BE2C (cell line): ENCODE measurements at regions not wholly inside any gene's neighbourhood (a gene's known extent, or its start where the extent isn't known, plus 50 kb on each side); places are given as distances from the start of the nearest gene placed in this dataset.

Experiments
- DNase-seq: peaks from one replicate; pipeline ENCODE4 v3.0.0-alpha.2; 2020
- H3K27me3 ChIP-seq: fragments of 250-450 bp; sonication (Bioruptor Pico); 2 replicates; pipeline ENCODE4 v1.5.1; 2020; ENCODE audit warnings: mild to moderate bottlenecking
- H3K36me3 ChIP-seq: fragments of 250-450 bp; sonication (Bioruptor Pico); 2 replicates; pipeline ENCODE4 v1.5.1; 2020; ENCODE audit warnings: mild to moderate bottlenecking
- H3K4me1 ChIP-seq: fragments of 250-450 bp; sonication (Bioruptor Pico); 2 replicates; pipeline ENCODE4 v1.5.1; 2020
- H3K4me3 ChIP-seq: 2 replicates; pipeline ENCODE4 v1.5.1; 2011; ENCODE audit warnings: low read depth, low read length
- H3K9me3 ChIP-seq: fragments of 250-450 bp; sonication (Bioruptor Pico); 2 replicates; pipeline ENCODE4 v1.5.1; 2020
- TF ChIP-seq, protein P1 (sequence below): IDR thresholded peaks from 2 replicates; pipeline ENCODE4 v1.5.1; 2012; ENCODE audit warnings: mild to moderate bottlenecking, low read depth, low read length

DNA sequence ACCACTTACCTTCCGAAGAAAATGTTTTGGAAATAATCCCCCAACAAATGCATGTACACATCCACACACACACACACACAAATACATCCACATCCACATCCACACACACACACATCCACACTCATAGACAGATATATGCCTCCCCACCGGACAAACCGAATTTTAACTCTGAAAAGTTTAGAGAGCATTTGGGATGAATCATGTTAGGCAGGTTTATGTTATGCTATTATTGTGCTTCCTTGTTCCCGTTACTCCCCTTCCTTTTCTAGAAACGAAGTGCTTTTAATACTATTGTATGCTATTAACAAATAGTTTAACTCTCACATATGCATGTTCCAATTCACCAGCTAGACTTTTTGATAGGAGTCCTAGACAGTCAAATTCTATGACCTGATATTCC, 91.5 kb downstream of the FAS start:
- TF ChIP-seq, protein P1, sequence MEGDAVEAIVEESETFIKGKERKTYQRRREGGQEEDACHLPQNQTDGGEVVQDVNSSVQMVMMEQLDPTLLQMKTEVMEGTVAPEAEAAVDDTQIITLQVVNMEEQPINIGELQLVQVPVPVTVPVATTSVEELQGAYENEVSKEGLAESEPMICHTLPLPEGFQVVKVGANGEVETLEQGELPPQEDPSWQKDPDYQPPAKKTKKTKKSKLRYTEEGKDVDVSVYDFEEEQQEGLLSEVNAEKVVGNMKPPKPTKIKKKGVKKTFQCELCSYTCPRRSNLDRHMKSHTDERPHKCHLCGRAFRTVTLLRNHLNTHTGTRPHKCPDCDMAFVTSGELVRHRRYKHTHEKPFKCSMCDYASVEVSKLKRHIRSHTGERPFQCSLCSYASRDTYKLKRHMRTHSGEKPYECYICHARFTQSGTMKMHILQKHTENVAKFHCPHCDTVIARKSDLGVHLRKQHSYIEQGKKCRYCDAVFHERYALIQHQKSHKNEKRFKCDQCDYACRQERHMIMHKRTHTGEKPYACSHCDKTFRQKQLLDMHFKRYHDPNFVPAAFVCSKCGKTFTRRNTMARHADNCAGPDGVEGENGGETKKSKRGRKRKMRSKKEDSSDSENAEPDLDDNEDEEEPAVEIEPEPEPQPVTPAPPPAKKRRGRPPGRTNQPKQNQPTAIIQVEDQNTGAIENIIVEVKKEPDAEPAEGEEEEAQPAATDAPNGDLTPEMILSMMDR, result no peak
- DNase-seq, result no peak
- Histone ChIP-seq H3K4me1 (0 out of 2 replicates have a peak, but pooled peaks cover 3% of the 10 kb centered on the region), H3K4me3 (no peak overlapping the region), H3K9me3 (no peaks in the 10 kb centered on the region), H3K27me3 (no peaks in the 10 kb centered on the region), H3K36me3 (no peaks in the 10 kb centered on the region)

DNA sequence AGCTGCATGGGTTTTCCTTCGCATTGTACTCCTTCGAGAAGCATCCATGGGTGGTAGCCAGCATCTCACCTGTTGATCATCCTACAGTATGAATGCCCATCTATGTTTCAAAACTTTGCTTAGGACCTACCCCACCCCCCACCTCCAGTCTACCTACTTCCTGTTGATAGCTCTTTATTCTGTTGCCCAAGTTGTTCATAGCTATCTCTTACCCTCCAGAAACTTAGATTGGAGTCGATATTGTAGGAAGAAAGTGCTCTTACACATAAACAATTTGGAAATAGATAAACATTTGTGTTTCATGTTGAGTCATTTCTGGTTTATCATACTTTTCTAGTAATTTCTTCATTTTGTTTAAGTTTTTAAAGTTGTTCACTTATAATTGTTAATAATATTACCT, 90.1 kb downstream of the FAS start:
- 0 out of 2 replicates have a peak, but pooled peaks cover 3% of the 10 kb centered on the region for H3K4me1 ChIP-seq
- no peaks in the 10 kb centered on the region for H3K36me3 ChIP-seq
- H3K9me3 ChIP-seq, result no peaks in the 10 kb centered on the region
- no peak overlapping the region for H3K4me3 ChIP-seq
- no peak for DNase-seq
- TF ChIP-seq, protein P1, result no peak
- H3K27me3 ChIP-seq, result no peaks in the 10 kb centered on the region

DNA sequence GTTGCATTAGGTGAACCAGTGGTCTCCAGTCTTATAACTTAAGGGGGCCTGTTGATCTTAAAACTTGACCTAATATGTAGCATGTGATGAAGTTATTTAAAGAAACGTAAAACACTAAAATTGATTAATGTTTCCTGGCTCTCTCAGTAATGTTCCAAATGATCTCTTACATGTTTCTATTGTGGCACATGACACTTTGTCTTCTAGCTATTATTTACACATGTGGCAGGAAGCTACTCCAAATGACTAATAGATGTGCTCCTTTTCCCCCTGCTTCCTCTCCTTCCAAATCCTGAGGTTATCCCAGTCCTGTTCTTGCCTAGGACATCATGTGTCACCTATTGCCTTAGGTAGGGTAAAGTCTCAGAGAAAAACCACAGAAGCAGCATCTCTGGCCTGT, 89.4 kb downstream of the FAS start:
- 0 out of 2 replicates have a peak, but pooled peaks cover 3% of the 10 kb centered on the region for H3K4me1 ChIP-seq

DNA sequence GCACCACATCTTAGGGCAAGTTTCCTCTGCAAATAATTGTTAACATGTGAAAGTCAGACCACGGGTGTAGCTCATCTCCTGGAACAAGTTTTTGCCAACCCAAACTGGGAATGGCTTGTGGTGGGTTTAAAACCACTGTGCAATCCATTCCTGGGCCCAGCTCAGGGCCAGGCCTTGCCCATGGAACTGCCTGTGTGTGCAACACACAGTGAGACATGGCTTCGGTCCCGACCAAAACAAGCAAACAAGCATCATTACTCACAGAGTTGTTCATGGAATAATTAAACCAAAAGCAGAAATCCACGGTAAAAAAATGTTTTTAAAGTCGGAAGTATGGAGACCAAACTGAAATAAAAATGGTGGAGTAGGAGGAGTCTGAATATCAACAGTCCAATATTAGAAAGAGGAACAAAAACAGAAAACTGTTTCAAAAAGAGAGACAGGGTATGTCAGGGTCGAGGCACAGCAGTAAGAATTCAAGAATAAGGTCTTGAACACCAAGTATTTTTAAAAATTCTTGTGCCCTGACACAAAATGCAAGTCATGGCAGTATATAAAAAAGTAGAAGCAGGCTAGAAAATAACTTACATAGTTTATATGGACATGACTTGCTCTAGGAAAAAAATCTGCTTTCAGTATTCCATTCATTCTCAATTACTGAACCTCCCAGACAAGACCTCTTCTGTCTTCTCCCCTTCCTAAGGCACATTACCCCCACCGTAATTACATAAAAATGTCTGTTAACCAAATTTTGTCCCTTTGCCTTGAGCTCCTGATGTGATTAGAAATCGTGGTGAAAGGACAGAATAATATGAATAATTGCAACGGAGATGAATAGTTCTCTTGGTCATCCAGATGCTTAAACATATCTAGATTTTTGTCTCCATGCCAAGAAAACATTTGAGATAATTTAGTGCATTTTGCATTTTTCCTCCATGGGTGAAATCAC, 88.4 kb downstream of the FAS start:
- TF ChIP-seq, protein P1, result no peak
- no peak for DNase-seq
- Histone ChIP-seq H3K4me3 (no peak overlapping the region), H3K4me1 (0 out of 2 replicates have a peak, but pooled peaks cover 3% of the 10 kb centered on the region), H3K36me3 (no peaks in the 10 kb centered on the region), H3K27me3 (no peaks in the 10 kb centered on the region), H3K9me3 (no peaks in the 10 kb centered on the region)

More for the DNA sequence above, 89.4 kb downstream of the FAS start:
- Histone ChIP-seq H3K9me3 (no peaks in the 10 kb centered on the region), H3K27me3 (no peaks in the 10 kb centered on the region), H3K36me3 (no peaks in the 10 kb centered on the region), H3K4me3 (no peak overlapping the region)
- TF ChIP-seq, protein P1, result no peak
- no peak for DNase-seq

DNA sequence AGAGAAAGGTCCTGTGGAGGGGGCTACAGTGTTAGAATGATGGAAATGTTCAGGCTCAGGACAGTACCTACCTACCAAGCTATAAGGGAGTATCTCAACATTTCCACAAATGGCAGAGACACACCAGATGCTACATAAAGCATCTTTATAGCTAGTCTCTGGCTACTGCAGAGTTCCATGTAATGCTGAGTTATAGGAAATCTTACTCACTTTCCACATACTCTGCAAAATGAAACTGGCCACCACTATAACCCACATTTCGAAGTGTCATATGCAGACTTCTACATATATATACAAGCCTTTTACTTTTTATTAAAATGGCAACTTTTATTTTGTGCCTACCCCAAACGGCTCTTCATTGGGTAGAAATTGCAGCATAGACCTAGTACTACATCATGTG, 85.5 kb downstream of the FAS start:
- no peak overlapping the region for H3K4me3 ChIP-seq
- TF ChIP-seq, protein P1, result no peak
- DNase-seq, result no peak
- H3K27me3 ChIP-seq, result no peaks in the 10 kb centered on the region
- no peaks in the 10 kb centered on the region for H3K9me3 ChIP-seq
- H3K36me3 ChIP-seq, result no peaks in the 10 kb centered on the region
- 0 out of 2 replicates have a peak, but pooled peaks cover 3% of the 10 kb centered on the region for H3K4me1 ChIP-seq

DNA sequence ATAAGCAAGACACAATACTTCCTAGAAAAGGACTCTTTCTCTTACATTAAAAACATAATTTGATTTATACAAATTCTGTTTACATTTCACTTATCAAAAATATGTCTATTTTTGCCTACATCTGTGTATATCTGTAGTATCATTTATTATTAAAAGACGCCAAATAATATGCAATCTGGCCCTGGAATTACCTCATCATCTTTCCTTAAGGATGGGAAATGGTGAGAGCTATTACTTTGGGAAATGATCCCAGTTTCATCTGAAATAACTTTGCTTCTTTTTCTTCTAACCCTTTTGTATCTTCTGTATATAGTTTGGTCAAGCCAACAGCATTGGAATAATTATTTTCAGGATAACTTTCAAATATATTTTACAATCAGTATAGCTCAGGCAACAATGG, 85.0 kb downstream of the FAS start:
- Histone ChIP-seq H3K4me1 (0 out of 2 replicates have a peak, but pooled peaks cover 3% of the 10 kb centered on the region), H3K9me3 (no peaks in the 10 kb centered on the region), H3K4me3 (no peak overlapping the region), H3K36me3 (no peaks in the 10 kb centered on the region), H3K27me3 (no peaks in the 10 kb centered on the region)
- no peak for DNase-seq
- TF ChIP-seq, protein P1, result no peak
